H9 (cell line): ENCODE measurements at regions not wholly inside any gene's neighbourhood (a gene's known extent, or its start where the extent isn't known, plus 50 kb on each side); places are given as distances from the start of the nearest gene placed in this dataset.

Experiments used
- DNase-seq: peaks from one replicate; pipeline ENCODE4 v3.0.0-alpha.2; 2017
- H2AFZ ChIP-seq: one replicate; pipeline ENCODE4 v1.6.1; 2013; ENCODE audit warnings: mild to moderate bottlenecking, low read length, control low read depth, moderate library complexity
- H2AK5ac ChIP-seq: 2 replicates; pipeline ENCODE4 v1.6.1; 2013; ENCODE audit warnings: low read length, control low read depth, mixed read lengths; ENCODE audit not compliant: insufficient read length
- H2BK120ac ChIP-seq: one replicate; pipeline ENCODE4 v1.6.1; 2013; ENCODE audit warnings: low read depth, mild to moderate bottlenecking, low read length, control low read depth, inconsistent platforms; ENCODE audit not compliant: poor library complexity, severe bottlenecking
- H2BK12ac ChIP-seq: 2 replicates; pipeline ENCODE4 v1.6.1; 2013; ENCODE audit warnings: low read length, control low read depth, mixed read lengths, low read depth; ENCODE audit not compliant: insufficient read length
- H2BK15ac ChIP-seq: 2 replicates; pipeline ENCODE4 v1.6.1; 2013; ENCODE audit warnings: low read depth, low read length, control low read depth
- H2BK20ac ChIP-seq: one replicate; pipeline ENCODE4 v1.6.1; 2013; ENCODE audit warnings: low read depth, mild to moderate bottlenecking, low read length, control low read depth, inconsistent platforms; ENCODE audit not compliant: poor library complexity, severe bottlenecking
- H2BK5ac ChIP-seq: 2 replicates; pipeline ENCODE4 v1.6.1; 2013; ENCODE audit warnings: low read length, control low read depth, mixed read lengths; ENCODE audit not compliant: insufficient read length
- H3K14ac ChIP-seq: 2 replicates; pipeline ENCODE4 v1.6.1; 2013; ENCODE audit warnings: low read length, control low read depth; ENCODE audit not compliant: insufficient read depth
- H3K18ac ChIP-seq: 2 replicates; pipeline ENCODE4 v1.6.1; 2013; ENCODE audit warnings: low read depth, mild to moderate bottlenecking, mixed read lengths, low read length, control low read depth; ENCODE audit not compliant: insufficient read length
- H3K23ac ChIP-seq: 2 replicates; pipeline ENCODE4 v1.6.1; 2013; ENCODE audit warnings: low read length, control low read depth, mixed read lengths, low read depth; ENCODE audit not compliant: insufficient read length
- H3K23me2 ChIP-seq: 2 replicates; pipeline ENCODE4 v1.6.1; 2013; ENCODE audit warnings: low read depth, mild to moderate bottlenecking, mixed read lengths, low read length, control low read depth; ENCODE audit not compliant: insufficient read length, poor library complexity, severe bottlenecking
- H3K27ac ChIP-seq: 2 replicates; pipeline ENCODE4 v1.5.1; 2013; ENCODE audit warnings: low read length, control low read depth, mixed read lengths, low read depth; ENCODE audit not compliant: insufficient read length
- H3K27me3 ChIP-seq: 2 replicates; pipeline ENCODE4 v1.6.1; 2013; ENCODE audit warnings: low read length, control low read depth, inconsistent platforms; ENCODE audit not compliant: insufficient read depth
- H3K4ac ChIP-seq: 2 replicates; pipeline ENCODE4 v1.6.1; 2013; ENCODE audit warnings: low read depth, mild to moderate bottlenecking, control low read depth, inconsistent platforms, low read length, moderate library complexity
- H3K4me1 ChIP-seq: 2 replicates; pipeline ENCODE4 v1.6.1; 2013; ENCODE audit warnings: low read length, control low read depth, inconsistent platforms; ENCODE audit not compliant: insufficient read depth
- H3K4me2 ChIP-seq: 2 replicates; pipeline ENCODE4 v1.6.1; 2013; ENCODE audit warnings: low read length, control low read depth, mixed read lengths; ENCODE audit not compliant: insufficient read length, insufficient read depth
- H3K56ac ChIP-seq: 2 replicates; pipeline ENCODE4 v1.6.1; 2013; ENCODE audit warnings: low read depth, mild to moderate bottlenecking, mixed read lengths, low read length, control low read depth; ENCODE audit not compliant: insufficient read length
- H3K79me1 ChIP-seq: 2 replicates; pipeline ENCODE4 v1.6.1; 2013; ENCODE audit warnings: low read depth, mild to moderate bottlenecking, moderate library complexity, low read length, control low read depth, inconsistent platforms; ENCODE audit not compliant: insufficient read depth, poor library complexity, severe bottlenecking
- H3K79me2 ChIP-seq: 2 replicates; pipeline ENCODE4 v1.6.1; 2013; ENCODE audit warnings: low read length, control low read depth, inconsistent platforms; ENCODE audit not compliant: insufficient read depth
- H3K9ac ChIP-seq: 2 replicates; pipeline ENCODE4 v1.6.1; 2013; ENCODE audit warnings: low read length, control low read depth, mixed read lengths; ENCODE audit not compliant: insufficient read length; ENCODE audit errors: extremely low read depth
- H3K9me3 ChIP-seq: one replicate; pipeline ENCODE4 v1.6.1; 2013; ENCODE audit warnings: low read depth, low read length, inconsistent platforms; ENCODE audit not compliant: control insufficient read depth
- H3T11ph ChIP-seq: one replicate; pipeline ENCODE4 v1.6.1; 2013; ENCODE audit warnings: mild to moderate bottlenecking, low read length, control low read depth, inconsistent platforms
- H4K20me1 ChIP-seq: one replicate; pipeline ENCODE4 v1.6.1; 2013; ENCODE audit not compliant: control insufficient read depth, insufficient read length, insufficient read depth
- H4K5ac ChIP-seq: 2 replicates; pipeline ENCODE4 v1.6.1; 2013; ENCODE audit warnings: low read depth, mild to moderate bottlenecking, mixed read lengths, low read length, control low read depth; ENCODE audit not compliant: insufficient read length
- H4K8ac ChIP-seq: replicated peaks from 2 replicates; pipeline ENCODE4 v1.6.1; 2013; ENCODE audit warnings: low read length, control low read depth, mixed read lengths, low read depth; ENCODE audit not compliant: insufficient read length
- H4K91ac ChIP-seq: 2 replicates; pipeline ENCODE4 v1.6.1; 2013; ENCODE audit warnings: low read depth, mild to moderate bottlenecking, moderate library complexity, mixed read lengths, low read length, control low read depth; ENCODE audit not compliant: insufficient read length
- H3K27ac Mint-ChIP-seq, 3 experiments: 2 replicates in 2 of 3; 3 replicates in 1 of 3; pipeline ENCODE4 v1.8.0; 2020 to 2021; ENCODE audit warnings: mixed read lengths in 3 of 3, mild to moderate bottlenecking in 1 of 3, moderate library complexity in 1 of 3
- H3K27me3 Mint-ChIP-seq: 2 replicates; pipeline ENCODE4 v1.8.0; 2021; ENCODE audit warnings: low read depth, mild to moderate bottlenecking, moderate library complexity, mixed read lengths
- H3K36me3 Mint-ChIP-seq, 3 experiments: 2 replicates in 2 of 3; 3 replicates in 1 of 3; pipeline ENCODE4 v1.8.0; 2020 to 2021; ENCODE audit warnings: low read depth in 3 of 3, mixed read lengths in 3 of 3; ENCODE audit not compliant: insufficient read depth in 1 of 3
- H3K4me1 Mint-ChIP-seq, 2 experiments: 2 replicates each; pipeline ENCODE4 v1.8.0; 2020; ENCODE audit warnings: mixed read lengths in 2 of 2
- H3K4me3 Mint-ChIP-seq, 2 experiments: 2 replicates in 1 of 2; 3 replicates in 1 of 2; pipeline ENCODE4 v1.8.0; 2020 to 2021; ENCODE audit warnings: mild to moderate bottlenecking in 2 of 2, mixed read lengths in 2 of 2, moderate library complexity in 1 of 2
- H3K9me3 Mint-ChIP-seq, 2 experiments: 2 replicates in 1 of 2; 3 replicates in 1 of 2; pipeline ENCODE4 v1.8.0; 2020; ENCODE audit warnings: mild to moderate bottlenecking in 2 of 2, mixed read lengths in 2 of 2, moderate library complexity in 1 of 2
- CTCF ChIP-seq: fragments of 200-600 bp; sonication (generic); conservative IDR thresholded peaks from 3 replicates; pipeline ENCODE4 v1.8.0; 2021; ENCODE audit warnings: antibody characterized with exemption, mild to moderate bottlenecking
- WGBS: extraction: QIAGEN DNeasy Blood & Tissue Kit; methylation state at CpG from one replicate; pipeline ENCODE4 v1.1.7; 2013; ENCODE audit warnings: missing lambda C conversion rate, low lambda C conversion rate, mixed read lengths; ENCODE audit not compliant: insufficient read length; ENCODE audit errors: extremely low coverage; 5-methylcytosine and 5-hydroxymethylcytosine counted together

DNA sequence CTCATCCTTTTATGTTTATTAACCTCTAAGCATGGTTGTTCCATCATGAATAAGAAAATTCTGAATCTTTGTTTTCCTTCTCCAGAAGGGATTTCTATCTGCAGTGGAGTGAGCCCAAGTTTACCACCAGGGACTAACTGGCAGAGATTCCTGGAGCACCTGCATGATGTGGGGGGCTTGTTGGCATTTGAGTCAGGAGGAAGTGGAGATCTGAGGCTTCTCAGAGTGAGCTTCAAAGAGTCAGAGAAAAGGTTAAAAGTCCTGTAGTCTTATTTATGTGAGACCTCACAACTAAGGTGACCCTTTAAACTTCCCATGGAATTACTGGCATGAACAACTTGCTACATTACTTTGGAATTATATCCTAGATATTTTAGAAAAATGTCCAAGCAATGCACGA is 138.1 kb upstream of the SLC24A3 start:
- DNase-seq = no peak
- no CpG with 5 or more reads among the region's 1 CpG for WGBS

More for the DNA sequence above, 138.1 kb upstream of the SLC24A3 start:
- Histone ChIP-seq H2BK15ac (no peak overlapping the region), H3K4me2 (no peak overlapping the region), H3K56ac (no peak overlapping the region), H2BK5ac (no peak overlapping the region), H3K79me2 (no peaks in the 10 kb centered on the region), H2BK120ac (no peak overlapping the region), H3K79me1 (no peaks in the 10 kb centered on the region), H4K20me1 (no peaks in the 10 kb centered on the region), H4K8ac (no peak overlapping the region), H3K4ac (no peak overlapping the region), H3K27me3 (no peaks in the 10 kb centered on the region), H4K5ac (no peak overlapping the region), H3K27ac (no peak overlapping the region), H3K18ac (no peak overlapping the region), H3K4me1 (no peaks in the 10 kb centered on the region; the same call in 1 of the 2 replicates), H3K9ac (no peak overlapping the region), H2BK12ac (no peak overlapping the region), H2AK5ac (no peak overlapping the region), H3T11ph (no peak overlapping the region), H3K14ac (no peak overlapping the region), H4K91ac (no peak overlapping the region), H2BK20ac (no peak overlapping the region), H2AFZ (no peak overlapping the region), H3K23ac (no peak overlapping the region), H3K23me2 (no peaks in the 10 kb centered on the region), H3K9me3 (no peaks in the 10 kb centered on the region)
- Mint-ChIP-seq H3K27ac (no peak overlapping the region), H3K27me3 (no peaks in the 10 kb centered on the region; the same call in 1 of the 2 replicates), H3K4me3 (no peak overlapping the region), H3K4me1 (peaks cover 18 to 26% of the 10 kb centered on the region in 2 experiments), H3K9me3 (no peaks in the 10 kb centered on the region; a peak in 1 of 5 replicates), H3K36me3 (no peaks in the 10 kb centered on the region)
- no peak for TF ChIP-seq CTCF
